K562 (cell line): ENCODE measurements at regions not wholly inside any gene's neighbourhood (a gene's known extent, or its start where the extent isn't known, plus 50 kb on each side); places are given as distances from the start of the nearest gene placed in this dataset.

ENCODE experiments used
- ATAC-seq: fragments of 200-7000 bp; cut with Tn5 transposase; 3 replicates; pipeline ENCODE4 v1.9.1; 2020; ENCODE audit warnings: moderate library complexity
- BruUV-seq: library from RNA; stranded (reverse); fragments of 400-500 nt; replicated peaks from 2 replicates; lab custom pipeline; 2021; lab: Mats Ljungman, UMichigan
- CTCF ChIA-PET: fragments of 300-600 bp; formaldehyde crosslinking; extraction: SDS; loops from one replicate; lab custom pipeline; 2021; ENCODE audit warnings: low intra/inter-chr PET ratio; lab: Yijun Ruan, JAX
- POLR2A ChIA-PET: fragments of 300-600, 350-650 bp; sonication (Branson Sonifier 250); formaldehyde crosslinking; extraction: SDS; loops from one replicate; lab custom pipeline; 2021; ENCODE audit warnings: antibody characterized with exemption, inconsistent platforms; lab: Yijun Ruan, JAX
- DNase-seq, 4 experiments: peaks; one replicate each; pipeline versions ENCODE4 v3.0.0 to v3.0.0-alpha.2; 2011 to 2018; ENCODE audit warnings: low spot score in 3 of 4, mixed read lengths in 3 of 4; ENCODE audit errors: extremely low read depth in 1 of 4
- FAIRE-seq: peaks from 2 replicates; lab custom pipeline; 2011; peaks lifted over from hg19 to GRCh38; lab: Jason Lieb, UNC
- H2AFZ ChIP-seq: 2 replicates; pipeline ENCODE4 v1.6.0; 2011; ENCODE audit warnings: low read depth, low read length, control low read depth, inconsistent platforms
- H3K27ac ChIP-seq: fragments of 200-600 bp; 3 replicates; pipeline ENCODE4 v1.8.0; 2011; ENCODE audit warnings: low read depth, mild to moderate bottlenecking, control low read depth, inconsistent platforms, low read length, moderate library complexity, mixed read lengths; ENCODE audit errors: extremely low read depth
- H3K27me3 ChIP-seq, 2 experiments: fragments of 300-600 bp in 1 of 2; 2 replicates in 1 of 2; 3 replicates in 1 of 2; pipeline versions ENCODE4 v1.6.0 to v1.8.0; 2011; ENCODE audit warnings: inconsistent platforms in 2 of 2, low read length in 2 of 2, mild to moderate bottlenecking in 1 of 2, mixed read lengths in 1 of 2, moderate library complexity in 1 of 2; ENCODE audit not compliant: control insufficient read depth in 2 of 2, insufficient read depth in 2 of 2
- H3K36me3 ChIP-seq: fragments of 300-600 bp; 3 replicates; pipeline ENCODE4 v1.8.0; 2011; ENCODE audit warnings: mild to moderate bottlenecking, low read length, inconsistent platforms; ENCODE audit not compliant: control insufficient read depth, insufficient read depth
- H3K4me1 ChIP-seq, 2 experiments: fragments of 200-600 bp in 1 of 2; replicated peaks in 1 of 2; 2 replicates in 1 of 2; 3 replicates in 1 of 2; pipeline versions ENCODE4 v1.5.1 to v1.8.0; 2011; ENCODE audit warnings: inconsistent platforms in 2 of 2, low read length in 2 of 2, mild to moderate bottlenecking in 1 of 2, mixed read lengths in 1 of 2, moderate library complexity in 1 of 2; ENCODE audit not compliant: control insufficient read depth in 2 of 2, insufficient read depth in 2 of 2
- H3K4me2 ChIP-seq: 2 replicates; pipeline ENCODE4 v1.6.1; 2011; ENCODE audit warnings: low read length, control low read depth, inconsistent platforms, mixed read lengths; ENCODE audit not compliant: insufficient read depth
- H3K4me3 ChIP-seq: fragments of 200-600 bp; sonication (generic), shearing (Covaris generic); 2 replicates; pipeline ENCODE4 v1.5.1; 2016; ENCODE audit warnings: control low read depth, inconsistent platforms
- H3K79me2 ChIP-seq: fragments of 200-600 bp; 3 replicates; pipeline ENCODE4 v1.8.0; 2011; ENCODE audit warnings: low read length, inconsistent platforms; ENCODE audit not compliant: control insufficient read depth, insufficient read depth
- H3K9ac ChIP-seq, 2 experiments: 2 replicates each; pipeline versions ENCODE4 v1.6.0 to v1.6.1; 2011; ENCODE audit warnings: low read depth in 2 of 2, low read length in 2 of 2, control low read depth in 1 of 2, inconsistent platforms in 1 of 2, mild to moderate bottlenecking in 1 of 2, mixed read lengths in 1 of 2; ENCODE audit not compliant: insufficient read depth in 1 of 2
- H3K9me1 ChIP-seq: one replicate; pipeline ENCODE4 v1.6.0; 2011; ENCODE audit warnings: inconsistent platforms, mild to moderate bottlenecking, low read length, moderate library complexity; ENCODE audit not compliant: control insufficient read depth, insufficient read depth
- H3K9me3 ChIP-seq: replicated peaks from 2 replicates; pipeline ENCODE4 v1.5.1; 2011; ENCODE audit warnings: low read depth, low read length, inconsistent platforms; ENCODE audit not compliant: control insufficient read depth, insufficient read depth
- H4K20me1 ChIP-seq: replicated peaks from 2 replicates; pipeline ENCODE4 v1.6.1; 2011; ENCODE audit warnings: low read length, inconsistent platforms, mixed read lengths; ENCODE audit not compliant: control insufficient read depth, insufficient read depth
- PRPF4 ChIP-seq: fragments of 200-400 bp; formaldehyde crosslinking; IDR thresholded peaks from one replicate; pipeline ENCODE4 v1.6.1; 2017; ENCODE audit warnings: low read length, low read depth, mild to moderate bottlenecking; ENCODE audit not compliant: insufficient read depth, poor library complexity, severe bottlenecking
- RUNX1 ChIP-seq: sonication (generic); IDR thresholded peaks from 2 replicates; pipeline ENCODE4 v1.6.1; 2016; ENCODE audit warnings: antibody characterized with exemption, low read depth
- SRF ChIP-seq, 2 experiments: fragments of 250-450, 450-650 bp in 1 of 2; sonication (Bioruptor Pico) in 1 of 2; sonication (generic) in 1 of 2; formaldehyde crosslinking; IDR thresholded peaks; 2 replicates each; pipeline versions ENCODE4 v1.5.0 to v1.5.1; 2020 to 2022; ENCODE audit warnings: mild to moderate bottlenecking in 1 of 2, missing genetic modification reagents in 1 of 2
- WGBS: fragments of 100-300 bp; shearing (Covaris generic); methylation state at CpG from one replicate; pipeline ENCODE4 v1.1.6; 2016; ENCODE audit warnings: low coverage, mixed read lengths; ENCODE audit not compliant: insufficient coverage; ENCODE audit errors: missing lambda C conversion rate; 5-methylcytosine and 5-hydroxymethylcytosine counted together
- in situ Hi-C: fragments of 300-500 bp; cut with MboI; formaldehyde crosslinking; loops from 4 replicates; pipeline ENCODE4 v1.15.0; 2018; ENCODE audit warnings: inconsistent platforms, mixed read lengths
- intact Hi-C: fragments of 100-400 bp; cut with micrococcal nuclease; formaldehyde crosslinking; loops from 2 replicates; pipeline ENCODE4 v1.14.2; 2022
- TF ChIP-seq, protein P1 (sequence below): fragments of 450-650 bp; conservative IDR thresholded peaks from 2 replicates; pipeline ENCODE4 v1.6.1; 2016; ENCODE audit warnings: missing genetic modification characterization, low read depth, mild to moderate bottlenecking, control low read depth, missing compliant biosample characterization
- TF ChIP-seq, protein P2 (sequence below), 2 experiments: fragments of 450-650 bp; IDR thresholded peaks; 2 replicates each; pipeline ENCODE4 v1.6.1; 2018; ENCODE audit warnings: mild to moderate bottlenecking in 2 of 2, low read depth in 1 of 2; ENCODE audit not compliant: partially characterized antibody in 2 of 2
- TF ChIP-seq, protein P3 (sequence below), 2 experiments: fragments of 450-650 bp; conservative IDR thresholded peaks; 2 replicates each; pipeline ENCODE4 v1.6.1; 2017; ENCODE audit warnings: mild to moderate bottlenecking in 2 of 2, moderate library complexity in 2 of 2
- TF ChIP-seq, protein P4 (sequence below): conservative IDR thresholded peaks from 2 replicates; pipeline ENCODE4 v1.6.1; 2011; ENCODE audit warnings: low read depth, mild to moderate bottlenecking, low read length; ENCODE audit not compliant: control insufficient read depth

DNA sequence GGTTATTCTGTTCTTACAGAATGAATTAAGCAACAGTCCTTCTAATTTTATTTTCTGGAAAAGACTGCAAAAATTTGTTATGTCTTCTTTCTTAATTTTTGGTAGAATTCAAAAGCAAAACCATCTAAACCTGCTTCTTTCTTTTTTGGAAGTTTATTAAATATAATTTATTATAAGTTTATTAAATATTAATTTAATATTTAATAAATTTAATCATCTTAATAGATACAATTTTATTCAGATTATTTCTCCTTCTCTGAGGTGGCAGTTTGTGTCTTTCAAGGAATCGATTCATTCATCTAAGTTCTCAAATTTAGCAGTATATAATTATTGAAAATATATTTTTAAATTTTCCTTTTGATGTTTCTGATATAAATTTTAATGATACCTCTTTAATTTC lies 837.5 kb upstream of the LRRC4C start:
- BruUV-seq = no TSS peak
- TF ChIP-seq PRPF4 = no peak
- no peak for TF ChIP-seq RUNX1
- TF ChIP-seq, protein P1, sequence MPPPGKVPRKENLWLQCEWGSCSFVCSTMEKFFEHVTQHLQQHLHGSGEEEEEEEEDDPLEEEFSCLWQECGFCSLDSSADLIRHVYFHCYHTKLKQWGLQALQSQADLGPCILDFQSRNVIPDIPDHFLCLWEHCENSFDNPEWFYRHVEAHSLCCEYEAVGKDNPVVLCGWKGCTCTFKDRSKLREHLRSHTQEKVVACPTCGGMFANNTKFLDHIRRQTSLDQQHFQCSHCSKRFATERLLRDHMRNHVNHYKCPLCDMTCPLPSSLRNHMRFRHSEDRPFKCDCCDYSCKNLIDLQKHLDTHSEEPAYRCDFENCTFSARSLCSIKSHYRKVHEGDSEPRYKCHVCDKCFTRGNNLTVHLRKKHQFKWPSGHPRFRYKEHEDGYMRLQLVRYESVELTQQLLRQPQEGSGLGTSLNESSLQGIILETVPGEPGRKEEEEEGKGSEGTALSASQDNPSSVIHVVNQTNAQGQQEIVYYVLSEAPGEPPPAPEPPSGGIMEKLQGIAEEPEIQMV = no peak
- Histone ChIP-seq H3K9ac (no peak overlapping the region), H3K36me3 (no peaks in the 10 kb centered on the region), H3K27ac (no peak overlapping the region), H3K9me3 (no peaks in the 10 kb centered on the region), H3K4me1 (no peaks in the 10 kb centered on the region), H3K4me3 (no peak overlapping the region), H2AFZ (no peak overlapping the region), H3K4me2 (no peak overlapping the region), H4K20me1 (no peaks in the 10 kb centered on the region), H3K79me2 (no peaks in the 10 kb centered on the region), H3K9me1 (no peaks in the 10 kb centered on the region), H3K27me3 (no peaks in the 10 kb centered on the region)
- ATAC-seq (no peak), FAIRE-seq (no peak), DNase-seq (no peak)
- ChIA-PET CTCF (no interaction called here), POLR2A (no interaction called here)
- in situ Hi-C loops (no loop called here), intact Hi-C loops (no loop called here)
- WGBS = 0% methylated on average over 1 of the region's 1 CpG

DNA sequence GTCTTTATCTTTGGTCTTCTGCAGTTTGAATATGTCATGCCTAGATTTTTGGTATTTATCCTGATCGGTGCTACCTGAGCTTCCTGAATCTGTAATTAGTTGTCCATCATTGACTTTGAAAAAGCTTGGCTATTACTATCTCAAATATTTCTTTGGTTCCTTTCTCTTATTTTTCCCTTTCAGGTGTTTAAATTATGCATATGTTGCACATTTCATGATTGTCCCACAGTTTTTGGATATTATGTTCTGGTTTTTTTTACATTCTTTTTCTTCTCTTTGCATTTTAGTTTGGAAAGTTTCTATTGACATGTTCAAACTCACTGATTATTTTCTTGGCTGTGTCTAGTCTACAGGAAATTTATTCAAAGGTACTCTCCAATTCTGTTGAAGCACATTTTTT lies 840.3 kb upstream of the LRRC4C start:
- no peaks in the 10 kb centered on the region for H3K79me2 ChIP-seq
- no peak overlapping the region for H3K4me2 ChIP-seq
- H2AFZ ChIP-seq = no peak overlapping the region
- H3K9me1 ChIP-seq = no peaks in the 10 kb centered on the region
- 0% methylated on average over 1 of the region's 1 CpG for WGBS
- H3K4me3 ChIP-seq = no peak overlapping the region
- H3K27ac ChIP-seq = no peak overlapping the region
- no peaks in the 10 kb centered on the region for H3K27me3 ChIP-seq
- ChIA-PET CTCF (no interaction called here), POLR2A (no interaction called here)
- no peaks in the 10 kb centered on the region for H3K36me3 ChIP-seq
- no TSS peak for BruUV-seq
- DNase-seq = no peak
- no peak for ATAC-seq
- no peaks in the 10 kb centered on the region for H3K4me1 ChIP-seq
- no peaks in the 10 kb centered on the region for H3K9me3 ChIP-seq
- intact Hi-C loops (no loop called here), in situ Hi-C loops (no loop called here)
- no peak for FAIRE-seq
- H4K20me1 ChIP-seq = no peaks in the 10 kb centered on the region
- no peak overlapping the region for H3K9ac ChIP-seq
- TF ChIP-seq, protein P2, sequence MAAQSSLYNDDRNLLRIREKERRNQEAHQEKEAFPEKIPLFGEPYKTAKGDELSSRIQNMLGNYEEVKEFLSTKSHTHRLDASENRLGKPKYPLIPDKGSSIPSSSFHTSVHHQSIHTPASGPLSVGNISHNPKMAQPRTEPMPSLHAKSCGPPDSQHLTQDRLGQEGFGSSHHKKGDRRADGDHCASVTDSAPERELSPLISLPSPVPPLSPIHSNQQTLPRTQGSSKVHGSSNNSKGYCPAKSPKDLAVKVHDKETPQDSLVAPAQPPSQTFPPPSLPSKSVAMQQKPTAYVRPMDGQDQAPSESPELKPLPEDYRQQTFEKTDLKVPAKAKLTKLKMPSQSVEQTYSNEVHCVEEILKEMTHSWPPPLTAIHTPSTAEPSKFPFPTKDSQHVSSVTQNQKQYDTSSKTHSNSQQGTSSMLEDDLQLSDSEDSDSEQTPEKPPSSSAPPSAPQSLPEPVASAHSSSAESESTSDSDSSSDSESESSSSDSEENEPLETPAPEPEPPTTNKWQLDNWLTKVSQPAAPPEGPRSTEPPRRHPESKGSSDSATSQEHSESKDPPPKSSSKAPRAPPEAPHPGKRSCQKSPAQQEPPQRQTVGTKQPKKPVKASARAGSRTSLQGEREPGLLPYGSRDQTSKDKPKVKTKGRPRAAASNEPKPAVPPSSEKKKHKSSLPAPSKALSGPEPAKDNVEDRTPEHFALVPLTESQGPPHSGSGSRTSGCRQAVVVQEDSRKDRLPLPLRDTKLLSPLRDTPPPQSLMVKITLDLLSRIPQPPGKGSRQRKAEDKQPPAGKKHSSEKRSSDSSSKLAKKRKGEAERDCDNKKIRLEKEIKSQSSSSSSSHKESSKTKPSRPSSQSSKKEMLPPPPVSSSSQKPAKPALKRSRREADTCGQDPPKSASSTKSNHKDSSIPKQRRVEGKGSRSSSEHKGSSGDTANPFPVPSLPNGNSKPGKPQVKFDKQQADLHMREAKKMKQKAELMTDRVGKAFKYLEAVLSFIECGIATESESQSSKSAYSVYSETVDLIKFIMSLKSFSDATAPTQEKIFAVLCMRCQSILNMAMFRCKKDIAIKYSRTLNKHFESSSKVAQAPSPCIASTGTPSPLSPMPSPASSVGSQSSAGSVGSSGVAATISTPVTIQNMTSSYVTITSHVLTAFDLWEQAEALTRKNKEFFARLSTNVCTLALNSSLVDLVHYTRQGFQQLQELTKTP (IDR thresholded peaks at IDR 0.05; ENCODE audit: low read depth in 1 of 2, partially characterized antibody in 2 of 2) = no peak
- TF ChIP-seq SRF (CRISPR knock-in tag; IDR thresholded peaks at IDR 0.05) = no peak
- TF ChIP-seq, protein P3, sequence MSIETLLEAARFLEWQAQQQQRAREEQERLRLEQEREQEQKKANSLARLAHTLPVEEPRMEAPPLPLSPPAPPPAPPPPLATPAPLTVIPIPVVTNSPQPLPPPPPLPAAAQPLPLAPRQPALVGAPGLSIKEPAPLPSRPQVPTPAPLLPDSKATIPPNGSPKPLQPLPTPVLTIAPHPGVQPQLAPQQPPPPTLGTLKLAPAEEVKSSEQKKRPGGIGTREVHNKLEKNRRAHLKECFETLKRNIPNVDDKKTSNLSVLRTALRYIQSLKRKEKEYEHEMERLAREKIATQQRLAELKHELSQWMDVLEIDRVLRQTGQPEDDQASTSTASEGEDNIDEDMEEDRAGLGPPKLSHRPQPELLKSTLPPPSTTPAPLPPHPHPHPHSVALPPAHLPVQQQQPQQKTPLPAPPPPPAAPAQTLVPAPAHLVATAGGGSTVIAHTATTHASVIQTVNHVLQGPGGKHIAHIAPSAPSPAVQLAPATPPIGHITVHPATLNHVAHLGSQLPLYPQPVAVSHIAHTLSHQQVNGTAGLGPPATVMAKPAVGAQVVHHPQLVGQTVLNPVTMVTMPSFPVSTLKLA (conservative IDR thresholded peaks at IDR 0.05) = no peak
- TF ChIP-seq, protein P4, sequence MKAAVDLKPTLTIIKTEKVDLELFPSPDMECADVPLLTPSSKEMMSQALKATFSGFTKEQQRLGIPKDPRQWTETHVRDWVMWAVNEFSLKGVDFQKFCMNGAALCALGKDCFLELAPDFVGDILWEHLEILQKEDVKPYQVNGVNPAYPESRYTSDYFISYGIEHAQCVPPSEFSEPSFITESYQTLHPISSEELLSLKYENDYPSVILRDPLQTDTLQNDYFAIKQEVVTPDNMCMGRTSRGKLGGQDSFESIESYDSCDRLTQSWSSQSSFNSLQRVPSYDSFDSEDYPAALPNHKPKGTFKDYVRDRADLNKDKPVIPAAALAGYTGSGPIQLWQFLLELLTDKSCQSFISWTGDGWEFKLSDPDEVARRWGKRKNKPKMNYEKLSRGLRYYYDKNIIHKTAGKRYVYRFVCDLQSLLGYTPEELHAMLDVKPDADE = no peak
